SK-N-SH (cell line): ENCODE measurements at regions not wholly inside any gene's neighbourhood (a gene's known extent, or its start where the extent isn't known, plus 50 kb on each side); places are given as distances from the start of the nearest gene placed in this dataset.

ENCODE experiments used
- CTCF ChIA-PET: fragments of 300-600, 350-600 bp; formaldehyde crosslinking; extraction: SDS; loops from one replicate; lab custom pipeline; 2021; lab: Yijun Ruan, JAX
- POLR2A ChIA-PET: fragments of 350-600 bp; sonication (Branson Sonifier 250); formaldehyde crosslinking; extraction: SDS; loops from one replicate; lab custom pipeline; 2020; ENCODE audit warnings: antibody characterized with exemption, inconsistent platforms; lab: Yijun Ruan, JAX
- DNase-seq: peaks from one replicate; pipeline ENCODE4 v3.0.0; 2012
- H2AFZ ChIP-seq: fragments of 200-600 bp; sonication (generic); 2 replicates; pipeline ENCODE4 v1.8.1; 2016; ENCODE audit warnings: antibody characterized with exemption, mild to moderate bottlenecking, low read depth
- H3F3A ChIP-seq: fragments of 200-600 bp; sonication (generic); replicated peaks from 2 replicates; pipeline ENCODE3; 2016; ENCODE audit warnings: antibody characterized with exemption, mild to moderate bottlenecking; ENCODE audit not compliant: insufficient read depth
- H3K27ac ChIP-seq, 2 experiments: fragments of 200-500 bp in 1 of 2; fragments of 200-600 bp in 1 of 2; sonication (Bioruptor generic) in 1 of 2; sonication (generic), shearing (Covaris generic) in 1 of 2; 2 replicates each; pipeline versions ENCODE4 v1.5.1 to v1.6.1; 2014 to 2016; ENCODE audit warnings: low read depth in 2 of 2, inconsistent platforms in 1 of 2, low read length in 1 of 2, mild to moderate bottlenecking in 1 of 2, mixed read lengths in 1 of 2
- H3K27me3 ChIP-seq: fragments of 200-600 bp; sonication (generic), shearing (Covaris generic); 2 replicates; pipeline ENCODE4 v1.6.1; 2016; ENCODE audit warnings: mixed run types; ENCODE audit not compliant: insufficient read depth
- H3K36me3 ChIP-seq, 2 experiments: fragments of 200-500 bp in 1 of 2; fragments of 200-600 bp in 1 of 2; sonication (Bioruptor generic) in 1 of 2; sonication (generic) in 1 of 2; replicated peaks in 1 of 2; 2 replicates each; pipeline versions ENCODE3 to v1.5.1; 2014 to 2016; ENCODE audit warnings: low read length in 1 of 2, mild to moderate bottlenecking in 1 of 2; ENCODE audit not compliant: insufficient read depth in 2 of 2, control insufficient read depth in 1 of 2
- H3K4me1 ChIP-seq, 2 experiments: fragments of 200-500 bp in 1 of 2; fragments of 200-600 bp in 1 of 2; sonication (Bioruptor generic) in 1 of 2; sonication (generic), shearing (Covaris generic) in 1 of 2; 2 replicates each; pipeline versions ENCODE4 v1.5.1 to v1.6.1; 2014 to 2016; ENCODE audit warnings: low read depth in 1 of 2, low read length in 1 of 2, mixed run types in 1 of 2; ENCODE audit not compliant: insufficient read depth in 2 of 2, control insufficient read depth in 1 of 2
- H3K4me2 ChIP-seq: fragments of 200-600 bp; sonication (generic), shearing (Covaris generic); 2 replicates; pipeline ENCODE4 v1.6.1; 2017; ENCODE audit warnings: mixed run types
- H3K4me3 ChIP-seq, 2 experiments: fragments of 200-500 bp in 1 of 2; fragments of 200-600 bp in 1 of 2; sonication (Bioruptor generic) in 1 of 2; sonication (generic), shearing (Covaris generic) in 1 of 2; 2 replicates each; pipeline versions ENCODE4 v1.5.1 to v1.8.1; 2014 to 2016; ENCODE audit warnings: low read depth in 2 of 2, inconsistent platforms in 1 of 2, low read length in 1 of 2, mild to moderate bottlenecking in 1 of 2, mixed read lengths in 1 of 2, moderate library complexity in 1 of 2
- H3K79me2 ChIP-seq: fragments of 200-600 bp; sonication (generic); 2 replicates; pipeline ENCODE4 v1.8.1; 2017; ENCODE audit warnings: mild to moderate bottlenecking; ENCODE audit not compliant: insufficient read depth
- H3K9ac ChIP-seq: fragments of 200-600 bp; sonication (generic); 2 replicates; pipeline ENCODE4 v1.6.1; 2017; ENCODE audit warnings: mixed run types
- H3K9me2 ChIP-seq: fragments of 200-600 bp; sonication (generic); 2 replicates; pipeline ENCODE4 v1.6.1; 2017; ENCODE audit warnings: mixed run types
- H3K9me3 ChIP-seq: fragments of 200-600 bp; sonication (generic); 2 replicates; pipeline ENCODE4 v1.6.1; 2017; ENCODE audit warnings: mixed run types, mild to moderate bottlenecking, moderate library complexity
- H4K20me1 ChIP-seq: fragments of 200-600 bp; sonication (generic); 2 replicates; pipeline ENCODE4 v1.6.1; 2017; ENCODE audit warnings: mild to moderate bottlenecking, mixed run types; ENCODE audit not compliant: insufficient read depth
- CHD2 ChIP-seq: fragments of 150-350 bp; IDR thresholded peaks from 2 replicates; pipeline ENCODE4 v1.6.1; 2018; ENCODE audit warnings: low read length; ENCODE audit not compliant: partially characterized antibody
- EP300 ChIP-seq, 2 experiments: IDR thresholded peaks; 2 replicates each; pipeline versions ENCODE4 v1.4.0 to v1.6.1; 2012; ENCODE audit warnings: borderline replicate concordance in 1 of 2, low read depth in 1 of 2, low read length in 1 of 2
- EZH2phosphoT487 ChIP-seq: fragments of 200-600 bp; sonication (generic); IDR thresholded peaks from 2 replicates; pipeline ENCODE4 v1.6.1; 2017; ENCODE audit warnings: low read depth, mixed run types, mild to moderate bottlenecking, antibody characterized with exemption, moderate library complexity, borderline replicate concordance
- FOSL2 ChIP-seq: IDR thresholded peaks from 2 replicates; pipeline ENCODE4 v1.4.0; 2012; ENCODE audit warnings: low read depth, mild to moderate bottlenecking, moderate library complexity, borderline replicate concordance
- FOXJ3 ChIP-seq: sonication (generic); formaldehyde crosslinking; IDR thresholded peaks from 2 replicates; pipeline ENCODE4 v1.5.1; 2020; ENCODE audit warnings: mild to moderate bottlenecking, missing genetic modification reagents
- GATA2 ChIP-seq: sonication (generic); formaldehyde crosslinking; IDR thresholded peaks from 2 replicates; pipeline ENCODE4 v1.5.0; 2020; ENCODE audit warnings: mild to moderate bottlenecking, missing genetic modification reagents
- IRF3 ChIP-seq: fragments of 150-350 bp; IDR thresholded peaks from 2 replicates; pipeline ENCODE4 v1.6.1; 2016; ENCODE audit warnings: mild to moderate bottlenecking, low read depth, low read length
- MEF2A ChIP-seq: IDR thresholded peaks from 2 replicates; pipeline ENCODE4 v1.4.0; 2012; ENCODE audit warnings: low read depth, borderline replicate concordance
- MXI1 ChIP-seq: IDR thresholded peaks from 2 replicates; pipeline ENCODE4 v1.6.1; 2012; ENCODE audit warnings: mild to moderate bottlenecking, low read depth, low read length, improper control_type of control experiment
- NFIC ChIP-seq: IDR thresholded peaks from 2 replicates; pipeline ENCODE4 v1.4.0; 2012; ENCODE audit warnings: borderline replicate concordance
- PBX3 ChIP-seq: IDR thresholded peaks from 2 replicates; pipeline ENCODE4; 2012
- RAD21 ChIP-seq: IDR thresholded peaks from 2 replicates; pipeline ENCODE4 v1.6.1; 2012; ENCODE audit warnings: mild to moderate bottlenecking, low read length
- RCOR1 ChIP-seq: fragments of 150-350 bp; IDR thresholded peaks from 2 replicates; pipeline ENCODE4 v1.6.1; 2017; ENCODE audit warnings: antibody characterized with exemption, low read length
- RFX5 ChIP-seq: IDR thresholded peaks from 2 replicates; pipeline ENCODE4 v1.6.1; 2012; ENCODE audit warnings: mild to moderate bottlenecking, improper control_type of control experiment, low read length
- RXRA ChIP-seq: IDR thresholded peaks from 2 replicates; pipeline ENCODE4 v1.4.0; 2012; ENCODE audit warnings: low read depth, mild to moderate bottlenecking, borderline replicate concordance
- SMC3 ChIP-seq: IDR thresholded peaks from 2 replicates; pipeline ENCODE4 v1.6.1; 2012; ENCODE audit warnings: low read depth, low read length, improper control_type of control experiment
- TCF12 ChIP-seq: IDR thresholded peaks from 2 replicates; pipeline ENCODE4 v1.4.0; 2012
- TEAD4 ChIP-seq: IDR thresholded peaks from 2 replicates; pipeline ENCODE4 v1.4.0; 2012; ENCODE audit warnings: mild to moderate bottlenecking, borderline replicate concordance; ENCODE audit not compliant: insufficient read depth
- USF1 ChIP-seq: IDR thresholded peaks from 2 replicates; pipeline ENCODE4 v1.4.0; 2012; ENCODE audit warnings: low read depth, borderline replicate concordance
- USF2 ChIP-seq: fragments of 150-350 bp; IDR thresholded peaks from 2 replicates; pipeline ENCODE4 v1.6.1; 2017; ENCODE audit warnings: antibody characterized with exemption, low read length, low read depth, borderline replicate concordance
- ZBTB33 ChIP-seq: IDR thresholded peaks from 2 replicates; pipeline ENCODE4 v1.4.0; 2012; ENCODE audit warnings: low read depth, borderline replicate concordance
- WGBS: methylation state at CpG from one replicate; pipeline ENCODE4 v1.1.6; 2017; ENCODE audit warnings: low lambda C conversion rate; 5-methylcytosine and 5-hydroxymethylcytosine counted together

- Histone ChIP-seq H3K36me3 (no peaks in the 10 kb centered on the region), H2AFZ (no peak overlapping the region), H3K79me2 (no peaks in the 10 kb centered on the region), H3K9me3 (no peaks in the 10 kb centered on the region)
- POLR2A ChIA-PET = no interaction called here
- CTCF ChIA-PET = no interaction called here
- TF ChIP-seq RFX5 (no peak), PBX3 (no peak), USF1 (no peak), RXRA (no peak), RAD21 (no peak), SMC3 (no peak), TEAD4 (no peak), RCOR1 (no peak), NFIC (no peak), CHD2 (no peak), ZBTB33 (no peak), MEF2A (no peak), GATA2 (no peak), EP300 (IDR thresholded peaks at IDR 0.05; ENCODE audit: borderline replicate concordance in 1 of 2, low read depth in 1 of 2, low read length in 1 of 2) (no peak)
- TF ChIP-seq, all 33 proteins: peak for 0
- no peak overlapping the region for H3K9ac ChIP-seq
- H4K20me1 ChIP-seq = no peaks in the 10 kb centered on the region
- H3K4me2 ChIP-seq = no peak overlapping the region
- H3K4me1 ChIP-seq = no peaks in the 10 kb centered on the region
- H3K4me3 ChIP-seq = no peak overlapping the region
- no peak overlapping the region for H3K27ac ChIP-seq
- no peaks in the 10 kb centered on the region for H3K9me2 ChIP-seq
- no peak for DNase-seq
- no peaks in the 10 kb centered on the region for H3K27me3 ChIP-seq
- no peaks in the 10 kb centered on the region for H3F3A ChIP-seq
Measured at GRCh38 chrX:122119361-122119760, 1064.7 kb upstream of the GRIA3 start.

GRCh38 chrX:122122274-122122673 lies 1061.8 kb upstream of the GRIA3 start:
- WGBS = 21% methylated on average over 2 of the region's 2 CpGs
- ChIA-PET CTCF (no interaction called here), POLR2A (no interaction called here)
- TF ChIP-seq USF2 = no peak
- TF ChIP-seq EZH2phosphoT487 = no peak
- no peak for TF ChIP-seq RCOR1
- TF ChIP-seq FOXJ3 (CRISPR knock-in tag) = no peak
- no peak for TF ChIP-seq GATA2
- no peak for TF ChIP-seq PBX3
- TF ChIP-seq MEF2A = no peak
- TF ChIP-seq TEAD4 = no peak
- no peak for TF ChIP-seq IRF3
- no peak for TF ChIP-seq TCF12
- no peak for TF ChIP-seq MXI1
- no peak for TF ChIP-seq FOSL2
- TF ChIP-seq CHD2 = no peak

More at GRCh38 chrX:122122274-122122673, 1061.8 kb upstream of the GRIA3 start:
- Histone ChIP-seq H3K36me3 (no peaks in the 10 kb centered on the region), H3F3A (no peaks in the 10 kb centered on the region), H3K9me2 (no peaks in the 10 kb centered on the region), H4K20me1 (no peaks in the 10 kb centered on the region), H3K4me3 (no peak overlapping the region), H3K9ac (no peak overlapping the region), H3K4me2 (no peak overlapping the region), H3K27me3 (no peaks in the 10 kb centered on the region), H2AFZ (no peak overlapping the region), H3K27ac (no peak overlapping the region), H3K79me2 (no peaks in the 10 kb centered on the region; the same call in 1 of the 2 replicates), H3K9me3 (no peaks in the 10 kb centered on the region), H3K4me1 (no peaks in the 10 kb centered on the region)
- DNase-seq = no peak
